ENCODE measurements at regions not wholly inside any gene's neighbourhood (a gene's known extent, or its start where the extent isn't known, plus 50 kb on each side); places are given as distances from the start of the nearest gene placed in this dataset.
"Not testable (repeated sequence)": the region's sequence is repeated elsewhere in the genome, so short reads cannot be mapped to it uniquely, and the experiment has no call there.

GRCh38 chr1:82799261-82799660 is 998.5 kb downstream of the ADGRL2 start:
- no peak for FAIRE-seq

DNA sequence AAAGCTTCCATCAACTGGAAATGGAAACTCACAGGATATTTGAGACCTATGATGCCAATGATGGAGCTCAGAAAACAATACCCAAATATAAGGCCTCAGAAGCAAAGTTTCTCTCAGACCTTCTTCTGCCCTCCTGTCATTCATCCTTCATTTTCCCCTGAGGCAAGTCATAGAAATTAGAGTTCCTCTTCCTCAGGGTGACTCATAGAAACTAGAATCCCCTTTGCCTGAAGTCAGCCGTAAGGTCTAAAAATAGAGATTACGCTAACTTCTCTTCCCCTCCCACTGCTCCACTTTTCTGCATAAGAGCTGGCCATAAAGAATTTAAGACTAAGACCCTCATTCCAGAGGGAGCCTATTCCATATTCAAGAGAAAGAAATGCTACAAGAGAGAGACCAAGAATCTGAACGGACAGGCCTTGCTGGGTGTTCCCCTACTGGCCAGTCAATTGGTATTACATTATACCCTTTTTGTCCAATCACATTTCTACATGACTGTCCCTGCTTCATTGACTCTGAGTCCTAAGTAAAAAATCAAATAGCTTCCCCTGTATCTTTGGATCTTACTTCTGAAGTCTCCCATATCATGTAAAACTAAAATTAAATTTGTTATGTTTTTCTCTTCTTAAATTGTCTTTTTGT is 994.9 kb downstream of the ADGRL2 start:
- no peak for FAIRE-seq

DNA sequence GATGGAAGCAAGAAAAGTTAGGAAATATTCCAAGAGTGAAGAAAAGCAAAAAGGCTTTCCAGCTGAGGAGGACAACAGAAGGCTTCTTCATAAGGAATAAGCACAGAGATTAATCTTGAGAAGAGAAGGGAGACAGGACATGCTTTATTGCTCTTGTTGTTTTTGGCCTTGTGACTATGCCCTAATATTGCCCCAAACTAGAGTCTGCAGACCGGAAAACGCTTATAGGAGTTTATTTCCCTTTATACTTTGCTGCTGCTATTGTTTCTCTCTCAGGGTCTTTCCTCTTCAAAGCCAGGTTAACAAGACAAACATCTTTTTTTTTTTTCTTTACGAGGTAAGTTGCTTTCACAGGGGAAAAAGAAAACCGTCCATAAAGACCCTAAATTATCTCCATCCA is 991.4 kb downstream of the ADGRL2 start:
- no peak for FAIRE-seq

GRCh38 chr1:82790556-82790955 is 989.8 kb downstream of the ADGRL2 start:
- FAIRE-seq = no peak

- FAIRE-seq = no peak
Observed at GRCh38 chr1:82788660-82789059, 987.9 kb downstream of the ADGRL2 start.

DNA sequence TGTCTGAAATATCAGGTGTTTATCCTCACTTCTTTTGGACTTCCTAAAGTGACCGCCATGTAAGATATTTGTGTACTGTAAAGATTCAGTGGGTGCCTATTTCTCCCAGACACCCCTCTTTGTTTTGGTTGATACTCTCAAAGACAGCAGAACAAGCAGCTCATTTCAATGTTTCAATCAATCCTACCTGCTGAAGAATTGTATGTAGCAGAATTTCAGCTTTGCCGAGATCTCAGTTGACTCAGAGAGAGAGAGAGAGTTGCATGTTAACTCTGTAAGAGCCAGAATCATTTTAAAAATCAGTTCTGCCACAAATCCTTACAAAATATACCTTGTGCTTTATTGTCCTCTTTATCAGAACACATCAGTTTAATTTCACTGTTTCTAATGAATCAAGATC is 987.3 kb downstream of the ADGRL2 start:
- FAIRE-seq = no peak

GRCh38 chr1:82786883-82787282 is 986.1 kb downstream of the ADGRL2 start:
- no peak for FAIRE-seq

DNA sequence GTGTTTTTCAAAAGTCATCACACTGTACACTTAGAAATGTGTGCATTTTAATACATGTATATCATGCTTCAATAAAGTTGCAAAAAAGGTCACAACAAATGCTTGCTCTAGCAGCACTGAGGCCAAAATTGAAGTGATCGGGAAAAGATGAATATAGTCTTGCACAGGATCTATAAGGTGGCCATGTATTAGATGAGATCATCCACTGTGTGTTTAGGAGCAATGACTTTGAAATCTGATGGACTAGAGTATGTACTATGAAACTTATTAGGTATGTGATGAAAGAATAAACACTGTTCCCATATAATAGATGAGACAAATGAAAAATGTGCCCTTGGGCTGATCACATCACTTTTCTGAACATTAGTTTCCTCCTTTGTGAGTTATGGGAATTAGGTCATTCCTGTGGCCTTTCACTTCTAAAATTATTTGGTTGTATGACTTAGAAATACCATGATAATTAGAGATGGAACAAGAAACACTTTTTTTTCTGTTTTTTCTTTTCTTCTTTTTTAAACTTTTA is 984.6 kb downstream of the ADGRL2 start:
- FAIRE-seq = no peak

DNA sequence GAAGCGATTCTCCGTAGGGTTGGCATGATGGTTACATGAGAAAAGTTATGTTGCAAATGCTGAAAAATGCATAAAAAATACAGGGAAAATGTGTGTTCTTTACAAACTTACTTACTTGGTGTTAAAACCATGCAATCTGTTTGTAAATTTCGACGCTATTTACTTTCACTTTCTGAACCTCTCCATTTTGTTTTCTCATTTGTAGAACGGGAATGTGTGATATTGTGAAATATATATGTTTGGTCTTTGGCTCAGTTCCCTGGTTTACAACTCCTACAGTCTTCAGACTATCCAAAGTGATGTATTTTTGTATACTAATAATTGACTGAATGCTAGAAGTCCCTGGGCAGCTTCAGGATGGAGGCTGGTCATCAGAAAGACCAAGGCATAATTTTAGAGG is 982.3 kb downstream of the ADGRL2 start:
- no peak for FAIRE-seq

- FAIRE-seq = no peak
Observed at GRCh38 chr1:82782599-82782998, 981.9 kb downstream of the ADGRL2 start.

- FAIRE-seq = no peak
Observed at GRCh38 chr1:82778612-82779011, 977.9 kb downstream of the ADGRL2 start.

DNA sequence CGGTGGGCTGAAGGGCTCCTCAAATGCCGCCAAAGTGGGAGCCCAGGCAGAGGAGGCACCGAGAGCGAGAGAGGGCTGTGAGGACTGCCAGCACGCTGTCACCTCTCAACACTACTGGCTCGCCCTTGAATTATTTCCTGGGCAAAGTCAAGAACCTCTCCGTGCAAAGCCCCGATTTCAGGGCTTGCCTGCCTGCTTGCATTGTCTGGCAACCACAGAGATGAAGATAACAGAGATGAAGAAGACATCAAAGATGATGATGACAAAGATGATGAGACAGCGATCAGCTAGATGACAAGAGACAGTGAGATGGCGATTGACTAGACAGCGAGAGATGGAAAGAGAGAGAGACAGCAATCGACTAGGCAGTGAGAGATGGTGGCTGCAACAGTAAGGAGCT is 976.5 kb downstream of the ADGRL2 start:
- no peak for FAIRE-seq

GRCh38 chr1:82776730-82777129 is 976.0 kb downstream of the ADGRL2 start:
- FAIRE-seq = not testable (repeated sequence)

GRCh38 chr1:82775406-82776000 is 974.8 kb downstream of the ADGRL2 start:
- FAIRE-seq = no peak

GRCh38 chr1:82762829-82763532 is 962.2 kb downstream of the ADGRL2 start:
- FAIRE-seq = no peak

DNA sequence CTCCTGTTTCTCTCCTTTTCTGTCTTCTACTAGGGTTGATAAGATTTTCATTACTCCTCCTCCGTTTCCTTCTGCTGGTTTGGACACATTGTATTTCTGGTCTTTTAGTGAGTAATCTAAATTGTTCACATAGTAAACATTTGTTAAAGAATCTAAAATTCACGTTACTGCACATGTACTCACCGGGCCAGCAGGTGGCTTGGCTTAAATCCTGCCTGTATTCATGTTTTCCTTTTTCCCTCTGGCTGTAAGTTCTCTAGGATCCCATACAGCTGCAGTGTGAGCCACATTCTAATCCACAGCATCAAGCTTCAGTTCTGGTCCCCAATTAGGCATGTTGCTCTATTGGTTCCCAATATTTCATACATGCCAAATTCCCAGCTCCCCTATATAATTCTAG is 958.3 kb downstream of the ADGRL2 start:
- FAIRE-seq = no peak

DNA sequence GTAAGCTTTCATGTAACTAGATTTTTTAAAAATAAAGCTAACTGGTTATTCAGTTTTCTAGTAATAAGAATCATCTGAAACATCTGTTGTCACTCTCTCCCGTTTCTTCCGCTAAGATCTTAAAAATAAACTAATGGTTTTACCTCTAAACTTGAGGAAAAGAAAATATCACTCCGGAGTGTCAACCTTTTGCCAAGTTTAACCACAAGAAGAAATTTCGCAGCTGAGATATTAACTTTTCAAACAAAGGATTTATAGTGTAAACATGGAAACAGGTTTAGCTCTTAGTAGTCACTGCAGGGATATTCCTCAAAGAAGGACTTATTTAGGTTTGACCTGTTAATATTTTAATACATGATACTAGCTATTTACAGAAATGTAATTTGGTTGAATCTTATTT is 954.9 kb downstream of the ADGRL2 start:
- FAIRE-seq = no peak

- no peak for FAIRE-seq
Observed at GRCh38 chr1:82755191-82755590, 954.5 kb downstream of the ADGRL2 start.

DNA sequence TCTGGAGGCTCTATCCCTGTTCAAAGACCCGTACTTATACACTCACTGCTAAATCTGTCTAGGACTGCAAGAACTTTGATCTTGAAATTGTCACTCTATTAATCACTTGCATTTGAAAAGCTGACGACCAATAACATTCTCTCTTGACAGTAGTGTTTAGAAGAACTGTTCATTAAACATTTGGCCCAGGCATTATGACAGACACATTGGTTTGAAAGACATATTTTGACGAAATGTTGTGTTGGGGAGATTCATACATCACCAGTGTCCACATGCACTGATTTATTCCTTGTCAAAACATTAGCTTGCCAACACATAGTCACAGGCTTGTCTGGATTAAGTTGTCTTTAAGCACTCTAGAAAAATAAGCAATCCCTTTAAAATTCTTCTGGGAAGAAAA is 951.3 kb downstream of the ADGRL2 start:
- no peak for FAIRE-seq

DNA sequence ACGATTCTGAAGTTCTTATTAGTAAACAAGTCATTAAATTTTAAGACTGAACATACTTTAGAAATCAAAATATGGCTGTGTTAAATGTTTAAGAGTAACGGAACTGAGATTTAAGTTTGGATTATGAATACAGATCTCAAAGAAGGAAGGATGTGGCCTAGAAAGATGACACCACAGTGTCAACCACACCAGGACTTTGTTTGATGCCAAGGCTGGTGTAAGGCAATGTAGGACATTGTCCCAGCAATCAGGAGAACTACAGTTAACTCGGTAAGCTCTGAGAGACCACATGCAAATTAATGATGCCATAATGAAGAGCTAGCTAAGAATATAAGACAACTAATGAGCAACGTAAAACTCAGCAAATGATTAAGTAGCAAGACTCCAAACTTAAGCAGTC is 932.9 kb downstream of the ADGRL2 start:
- no peak for FAIRE-seq

GRCh38 chr1:82731216-82731615 is 930.5 kb downstream of the ADGRL2 start:
- no peak for FAIRE-seq

GRCh38 chr1:82728206-82728605 is 927.5 kb downstream of the ADGRL2 start:
- no peak for FAIRE-seq

DNA sequence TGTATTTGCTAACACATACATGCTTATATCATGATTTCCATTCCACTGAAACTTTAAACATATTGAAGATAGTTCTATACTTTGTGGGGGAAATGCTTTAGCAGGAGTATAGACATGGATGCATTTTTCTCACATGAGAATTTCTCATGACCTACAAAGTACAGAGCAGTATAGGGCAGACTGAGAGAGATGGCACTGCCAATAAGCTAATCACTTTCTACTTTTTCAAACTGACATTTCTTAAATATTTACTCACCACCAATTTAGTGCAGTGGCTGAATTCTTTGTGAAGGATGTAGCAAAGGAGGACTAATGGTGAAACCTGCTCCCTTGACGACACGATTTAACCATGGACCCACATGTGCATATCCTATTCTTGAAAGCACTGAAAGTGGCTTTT is 923.5 kb downstream of the ADGRL2 start:
- no peak for FAIRE-seq

- FAIRE-seq = no peak
Observed at GRCh38 chr1:82722608-82723007, 921.9 kb downstream of the ADGRL2 start.
